ENCODE measurements at regions not wholly inside any gene's neighbourhood (a gene's known extent, or its start where the extent isn't known, plus 50 kb on each side); places are given as distances from the start of the nearest gene placed in this dataset.

DNA sequence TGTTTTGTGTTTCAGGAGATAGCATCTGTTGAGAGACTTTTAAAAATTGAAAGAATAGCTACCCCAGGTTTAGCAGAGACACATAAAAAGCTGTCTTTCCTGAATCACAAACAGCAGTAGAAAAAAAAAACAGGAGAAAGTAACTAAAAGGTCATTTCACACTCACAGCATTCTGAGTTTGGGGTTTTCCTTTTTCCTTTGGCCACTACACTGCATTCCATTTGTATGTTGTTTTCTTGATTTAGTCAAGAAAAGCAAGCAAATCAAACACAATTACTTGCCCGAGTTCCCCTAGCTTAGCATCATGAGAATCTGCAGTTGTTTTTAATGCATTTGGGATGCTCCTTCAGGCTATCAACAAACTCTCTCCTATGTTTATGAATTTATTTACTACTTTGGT lies 161.0 kb downstream of the KCTD12 start:
- POLR2A ChIA-PET: no interaction called here
- peak; percentile 17 for DNase-seq (ENCODE audit: low read depth, low spot score)
- CTCF ChIA-PET: no interaction called here

DNA sequence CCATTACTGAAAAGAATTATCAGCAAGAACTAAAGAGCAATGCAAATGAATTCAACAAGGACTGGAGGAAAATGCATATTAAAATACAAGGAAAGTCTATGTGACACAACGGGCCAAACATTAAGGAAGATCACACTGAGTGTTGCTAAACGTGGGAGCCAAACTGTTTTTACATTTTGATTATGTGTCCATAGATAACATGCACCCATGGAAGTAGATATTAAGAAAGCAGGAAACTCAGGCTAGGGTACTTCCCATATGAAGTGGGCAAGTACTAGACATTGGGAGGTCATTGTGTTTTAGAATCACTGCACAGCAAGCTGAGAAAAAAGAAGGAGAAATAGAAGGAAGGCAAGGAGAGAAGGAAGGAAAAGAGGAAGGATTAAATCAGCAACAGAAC lies 161.8 kb downstream of the KCTD12 start:
- TF ChIP-seq CTCF (IDR thresholded peaks at IDR 0.05; ENCODE audit: insufficient read depth, low read length, missing control alignments): no peak
- ChIA-PET POLR2A (no interaction called here), CTCF (no interaction called here)
- DNase-seq (ENCODE audit: low read depth, low spot score): no peak
- H3K4me3 ChIP-seq (ENCODE audit: low read depth, low read length): no peak overlapping the region

More for the DNA sequence above, 161.0 kb downstream of the KCTD12 start:
- H3K4me3 ChIP-seq (ENCODE audit: low read depth, low read length): no peak overlapping the region
- TF ChIP-seq CTCF (IDR thresholded peaks at IDR 0.05; ENCODE audit: insufficient read depth, low read length, missing control alignments): no peak

- TF ChIP-seq CTCF (IDR thresholded peaks at IDR 0.05; ENCODE audit: insufficient read depth, low read length, missing control alignments): no peak
- DNase-seq (ENCODE audit: low read depth, low spot score): peak; percentile 51
- no peak overlapping the region for H3K4me3 ChIP-seq (ENCODE audit: low read depth, low read length)
- CTCF ChIA-PET: no interaction called here
- POLR2A ChIA-PET: no interaction called here
Measured at GRCh38 chr13:76723551-76724232, 162.5 kb downstream of the KCTD12 start.

DNA sequence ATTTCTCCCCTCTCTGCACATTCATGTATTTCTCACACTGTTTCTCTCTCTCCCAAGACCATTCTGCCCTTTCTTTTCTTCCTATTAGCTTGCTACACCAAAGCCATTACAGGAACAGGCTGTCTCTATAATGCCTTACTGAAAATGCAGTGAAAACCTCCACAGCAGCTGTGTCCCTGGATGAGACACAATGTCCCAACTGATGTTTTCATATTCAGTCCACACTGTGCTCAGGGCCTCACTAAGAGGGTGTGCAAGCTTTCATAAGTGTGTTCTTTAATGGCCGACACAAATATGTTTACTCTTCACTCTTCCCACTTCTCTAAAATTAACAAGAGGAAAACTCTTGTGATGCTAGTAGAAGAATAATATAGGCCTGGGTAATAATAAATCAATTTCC lies 163.4 kb downstream of the KCTD12 start:
- no peak overlapping the region for H3K4me3 ChIP-seq (ENCODE audit: low read depth, low read length)
- DNase-seq (ENCODE audit: low read depth, low spot score): no peak
- POLR2A ChIA-PET: no interaction called here
- TF ChIP-seq CTCF (IDR thresholded peaks at IDR 0.05; ENCODE audit: insufficient read depth, low read length, missing control alignments): no peak
- CTCF ChIA-PET: interaction anchor here (0.9 kb wide), 1 partner anchor 12 kb away, joined by 3 read pairs; no protein-coding TSS in a partner anchor

DNA sequence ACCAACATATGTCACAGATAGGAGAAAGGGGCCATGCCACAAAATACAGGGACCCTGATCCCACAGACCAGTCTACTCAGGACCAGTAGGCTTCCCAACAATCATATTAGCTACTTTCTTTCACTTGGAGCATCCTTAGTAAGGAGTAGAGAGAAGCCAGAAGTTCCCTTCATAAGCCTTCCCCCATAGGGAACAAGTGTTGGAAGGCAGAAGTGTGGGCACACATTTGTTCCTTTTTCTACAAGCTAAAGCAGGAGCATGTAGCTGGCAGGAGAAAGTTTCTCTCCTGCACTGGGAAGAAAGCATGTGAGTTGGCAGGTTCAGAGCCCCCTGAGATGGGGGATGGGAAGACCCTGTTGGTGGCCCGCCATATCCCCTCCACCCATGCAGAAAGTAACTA lies 165.4 kb downstream of the KCTD12 start:
- TF ChIP-seq CTCF (IDR thresholded peaks at IDR 0.05; ENCODE audit: insufficient read depth, low read length, missing control alignments): no peak
- ChIA-PET POLR2A (no interaction called here), CTCF (no interaction called here)
- H3K4me3 ChIP-seq (ENCODE audit: low read depth, low read length): no peak overlapping the region
- DNase-seq (ENCODE audit: low read depth, low spot score): no peak

- CTCF ChIA-PET: no interaction called here
- no peak for DNase-seq (ENCODE audit: low read depth, low spot score)
- no peak for TF ChIP-seq CTCF (IDR thresholded peaks at IDR 0.05; ENCODE audit: insufficient read depth, low read length, missing control alignments)
Measured at GRCh38 chr13:76720416-76720815, 165.8 kb downstream of the KCTD12 start.

More at GRCh38 chr13:76720416-76720815, 165.8 kb downstream of the KCTD12 start:
- POLR2A ChIA-PET: no interaction called here
- no peak overlapping the region for H3K4me3 ChIP-seq (ENCODE audit: low read depth, low read length)

Measured in AG04449 (cell line).